Lower lobe of right lung (tissue), 2 donors: ENCODE measurements at regions not wholly inside any gene's neighbourhood (a gene's known extent, or its start where the extent isn't known, plus 50 kb on each side); places are given as distances from the start of the nearest gene placed in this dataset.

ENCODE experiments used
- ATAC-seq, 2 donors: fragments of 200-7000 bp; cut with Tn5 transposase; one replicate each; pipeline ENCODE4 v1.9.1; 2020 to 2022; ENCODE audit warnings: mild to moderate bottlenecking in 2 of 2, moderate library complexity in 2 of 2
- DNase-seq: peaks from one replicate; pipeline ENCODE4 v3.0.0-alpha.2; 2020
- H3K27ac ChIP-seq: fragments of 200-600 bp; one replicate; pipeline ENCODE4 v1.8.0; 2022
- H3K27me3 ChIP-seq: fragments of 200-600 bp; one replicate; pipeline ENCODE4 v1.8.0; 2022; ENCODE audit warnings: low read depth
- H3K36me3 ChIP-seq: fragments of 200-600 bp; one replicate; pipeline ENCODE4 v1.8.0; 2022; ENCODE audit warnings: mild to moderate bottlenecking
- H3K4me1 ChIP-seq: fragments of 200-600 bp; one replicate; pipeline ENCODE4 v1.8.0; 2022
- H3K4me3 ChIP-seq: fragments of 200-600 bp; one replicate; pipeline ENCODE4 v1.8.0; 2022; ENCODE audit warnings: mild to moderate bottlenecking
- H3K9me3 ChIP-seq: fragments of 200-600 bp; one replicate; pipeline ENCODE4 v1.8.0; 2022
- CTCF ChIP-seq: fragments of 200-600 bp; IDR thresholded peaks from one replicate; pipeline ENCODE4 v1.8.0; 2022; ENCODE audit warnings: antibody characterized with exemption, mild to moderate bottlenecking
- intact Hi-C: fragments of 100-400 bp; cut with DNase I; formaldehyde crosslinking; loops from one replicate; pipeline ENCODE4 v1.11.0; 2022
- donor health status: DM: no; HTN: yes; CAD: no; lungs with severe emphysema.

GRCh38 chr13:22647156-22647850 lies 533.5 kb upstream of the SGCG start:
- no peak overlapping the region for H3K4me3 ChIP-seq
- ATAC-seq (no peak), DNase-seq (no peak)
- H3K27ac ChIP-seq, result no peak overlapping the region
- no peaks in the 10 kb centered on the region for H3K9me3 ChIP-seq
- intact Hi-C loops, result no loop called here
- H3K4me1 ChIP-seq, result no peaks in the 10 kb centered on the region
- no peaks in the 10 kb centered on the region for H3K36me3 ChIP-seq
- no peaks in the 10 kb centered on the region for H3K27me3 ChIP-seq
- no peak for TF ChIP-seq CTCF

GRCh38 chr13:22648320-22648801 lies 532.4 kb upstream of the SGCG start:
- no peaks in the 10 kb centered on the region for H3K9me3 ChIP-seq
- H3K4me3 ChIP-seq, result no peak overlapping the region
- no peaks in the 10 kb centered on the region for H3K27me3 ChIP-seq
- no peak for TF ChIP-seq CTCF
- intact Hi-C loops, result no loop called here
- DNase-seq (no peak), ATAC-seq (peak; percentile 83 to 88)
- no peaks in the 10 kb centered on the region for H3K36me3 ChIP-seq
- no peaks in the 10 kb centered on the region for H3K4me1 ChIP-seq
- H3K27ac ChIP-seq, result no peak overlapping the region

- Histone ChIP-seq H3K27me3 (no peaks in the 10 kb centered on the region), H3K4me3 (no peak overlapping the region), H3K4me1 (no peaks in the 10 kb centered on the region), H3K9me3 (no peaks in the 10 kb centered on the region), H3K36me3 (no peaks in the 10 kb centered on the region), H3K27ac (no peak overlapping the region)
- DNase-seq (no peak), ATAC-seq (no peak)
- no peak for TF ChIP-seq CTCF
- intact Hi-C loops, result no loop called here
Measured at GRCh38 chr13:22652796-22653195, 528.0 kb upstream of the SGCG start.

- Histone ChIP-seq H3K4me1 (no peaks in the 10 kb centered on the region), H3K27ac (no peak overlapping the region), H3K4me3 (no peak overlapping the region), H3K36me3 (no peaks in the 10 kb centered on the region), H3K27me3 (no peaks in the 10 kb centered on the region), H3K9me3 (no peaks in the 10 kb centered on the region)
- intact Hi-C loops, result no loop called here
- no peak for TF ChIP-seq CTCF
- DNase-seq (no peak), ATAC-seq (no peak)
Measured at GRCh38 chr13:22653866-22654265, 526.9 kb upstream of the SGCG start.

GRCh38 chr13:22655106-22655852 lies 525.5 kb upstream of the SGCG start:
- ATAC-seq, result no peak
- H3K4me1 ChIP-seq, result no peaks in the 10 kb centered on the region
- intact Hi-C loops, result no loop called here
- no peaks in the 10 kb centered on the region for H3K9me3 ChIP-seq
- H3K4me3 ChIP-seq, result no peak overlapping the region
- no peak for DNase-seq
- H3K27ac ChIP-seq, result no peak overlapping the region
- no peaks in the 10 kb centered on the region for H3K36me3 ChIP-seq
- no peaks in the 10 kb centered on the region for H3K27me3 ChIP-seq
- no peak for TF ChIP-seq CTCF
